WERI-Rb-1 (cell line): ENCODE measurements at regions not wholly inside any gene's neighbourhood (a gene's known extent, or its start where the extent isn't known, plus 50 kb on each side); places are given as distances from the start of the nearest gene placed in this dataset.

ENCODE experiments used
- DNase-seq: peaks from one replicate; pipeline ENCODE4 v3.0.0-alpha.2; 2020
- H3K27ac ChIP-seq: fragments of 250-450 bp; sonication (Bioruptor Pico); 2 replicates; pipeline ENCODE4 v1.5.1; 2020; ENCODE audit warnings: mild to moderate bottlenecking, moderate library complexity
- H3K27me3 ChIP-seq: fragments of 250-450 bp; sonication (Bioruptor Pico); 2 replicates; pipeline ENCODE4 v1.5.1; 2021; ENCODE audit warnings: mild to moderate bottlenecking, low read depth, moderate library complexity; ENCODE audit not compliant: insufficient read depth, severe bottlenecking
- H3K36me3 ChIP-seq: fragments of 250-450 bp; sonication (Bioruptor Pico); 2 replicates; pipeline ENCODE4 v1.5.1; 2020; ENCODE audit warnings: mild to moderate bottlenecking, moderate library complexity
- H3K4me3 ChIP-seq: 2 replicates; pipeline ENCODE4 v1.5.1; 2011; ENCODE audit warnings: low read depth, mild to moderate bottlenecking, control low read depth, low read length
- H3K9me3 ChIP-seq: fragments of 250-450 bp; sonication (Bioruptor Pico); 2 replicates; pipeline ENCODE4 v1.5.1; 2021; ENCODE audit warnings: mild to moderate bottlenecking, moderate library complexity; ENCODE audit not compliant: severe bottlenecking
- CTCF ChIP-seq: IDR thresholded peaks from 2 replicates; pipeline ENCODE4 v1.5.1; 2011; ENCODE audit warnings: low read depth, mild to moderate bottlenecking, control low read depth, inconsistent platforms, low read length

GRCh38 chr11:26830757-26831156 lies 108.9 kb upstream of the SLC5A12 start:
- H3K4me3 ChIP-seq, result no peak overlapping the region
- TF ChIP-seq CTCF, result no peak
- H3K9me3 ChIP-seq, result no peaks in the 10 kb centered on the region
- H3K27me3 ChIP-seq, result peaks cover 11% of the 10 kb centered on the region
- H3K27ac ChIP-seq, result no peak overlapping the region
- H3K36me3 ChIP-seq, result no peaks in the 10 kb centered on the region
- no peak for DNase-seq

GRCh38 chr11:26834601-26835000 lies 112.7 kb upstream of the SLC5A12 start:
- DNase-seq, result no peak
- Histone ChIP-seq H3K27ac (no peak overlapping the region), H3K4me3 (no peak overlapping the region), H3K36me3 (no peaks in the 10 kb centered on the region), H3K9me3 (no peaks in the 10 kb centered on the region), H3K27me3 (peaks cover 5% of the 10 kb centered on the region)
- TF ChIP-seq CTCF, result no peak

GRCh38 chr11:26835611-26836010 lies 113.8 kb upstream of the SLC5A12 start:
- H3K4me3 ChIP-seq, result no peak overlapping the region
- H3K36me3 ChIP-seq, result no peaks in the 10 kb centered on the region
- no peak for DNase-seq
- peaks cover 5% of the 10 kb centered on the region for H3K27me3 ChIP-seq
- no peak overlapping the region for H3K27ac ChIP-seq
- H3K9me3 ChIP-seq, result no peaks in the 10 kb centered on the region
- TF ChIP-seq CTCF, result no peak

- H3K4me3 ChIP-seq, result no peak overlapping the region
- peaks cover 5% of the 10 kb centered on the region for H3K27me3 ChIP-seq
- H3K27ac ChIP-seq, result no peak overlapping the region
- TF ChIP-seq CTCF, result no peak
- DNase-seq, result no peak
- H3K36me3 ChIP-seq, result no peaks in the 10 kb centered on the region
- no peaks in the 10 kb centered on the region for H3K9me3 ChIP-seq
Measured at GRCh38 chr11:26837154-26837553, 115.3 kb upstream of the SLC5A12 start.

- no peak overlapping the region for H3K4me3 ChIP-seq
- DNase-seq, result no peak
- TF ChIP-seq CTCF, result no peak
- peaks cover 3% of the 10 kb centered on the region for H3K27me3 ChIP-seq
- no peaks in the 10 kb centered on the region for H3K36me3 ChIP-seq
- H3K9me3 ChIP-seq, result no peaks in the 10 kb centered on the region
- no peak overlapping the region for H3K27ac ChIP-seq
Measured at GRCh38 chr11:26839911-26840698, 118.2 kb upstream of the SLC5A12 start.
